Ecto neural progenitor cell (in vitro differentiated cells): ENCODE measurements at regions not wholly inside any gene's neighbourhood (a gene's known extent, or its start where the extent isn't known, plus 50 kb on each side); places are given as distances from the start of the nearest gene placed in this dataset.
A peak's percentile ranks its signal among the peaks of the same experiment; 100 is the strongest.
"Not testable (repeated sequence)": the region's sequence is repeated elsewhere in the genome, so short reads cannot be mapped to it uniquely, and the experiment has no call there.

Source experiments
- DNase-seq: peaks from one replicate; pipeline ENCODE4 v3.0.0-alpha.2; 2018; ENCODE audit warnings: low spot score

DNA sequence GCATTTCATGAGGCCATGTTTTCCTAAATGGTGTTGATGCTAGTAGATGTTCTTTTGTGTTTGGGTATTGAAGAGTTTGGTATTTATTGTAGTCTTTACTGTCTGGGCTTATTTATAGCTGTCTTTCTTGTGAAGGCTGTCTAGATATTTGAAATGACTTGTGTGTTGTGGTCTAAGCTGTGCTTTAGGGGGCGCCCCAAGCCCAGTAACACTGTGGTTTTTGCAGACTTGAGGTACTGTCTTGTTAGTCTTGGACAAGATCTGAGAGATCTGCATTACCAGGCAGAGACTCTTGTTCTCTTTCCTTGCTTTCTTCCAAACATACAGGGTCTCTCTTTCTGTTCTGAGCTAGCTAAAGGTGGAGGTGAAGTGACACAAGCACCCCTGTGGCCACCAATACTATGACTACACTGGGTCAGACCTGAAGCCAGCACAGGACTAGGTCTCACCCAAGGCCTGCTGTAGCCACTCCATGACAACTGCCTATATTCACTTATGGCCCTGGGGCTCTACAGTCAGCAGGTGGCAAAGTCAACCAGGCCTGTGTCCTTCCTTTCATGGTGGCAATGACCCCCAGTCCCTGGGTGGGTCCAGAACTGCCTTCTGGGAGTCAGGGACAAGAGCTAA lies 152.1 kb upstream of the TBC1D5 start:
- DNase-seq, result peak; percentile 72

DNA sequence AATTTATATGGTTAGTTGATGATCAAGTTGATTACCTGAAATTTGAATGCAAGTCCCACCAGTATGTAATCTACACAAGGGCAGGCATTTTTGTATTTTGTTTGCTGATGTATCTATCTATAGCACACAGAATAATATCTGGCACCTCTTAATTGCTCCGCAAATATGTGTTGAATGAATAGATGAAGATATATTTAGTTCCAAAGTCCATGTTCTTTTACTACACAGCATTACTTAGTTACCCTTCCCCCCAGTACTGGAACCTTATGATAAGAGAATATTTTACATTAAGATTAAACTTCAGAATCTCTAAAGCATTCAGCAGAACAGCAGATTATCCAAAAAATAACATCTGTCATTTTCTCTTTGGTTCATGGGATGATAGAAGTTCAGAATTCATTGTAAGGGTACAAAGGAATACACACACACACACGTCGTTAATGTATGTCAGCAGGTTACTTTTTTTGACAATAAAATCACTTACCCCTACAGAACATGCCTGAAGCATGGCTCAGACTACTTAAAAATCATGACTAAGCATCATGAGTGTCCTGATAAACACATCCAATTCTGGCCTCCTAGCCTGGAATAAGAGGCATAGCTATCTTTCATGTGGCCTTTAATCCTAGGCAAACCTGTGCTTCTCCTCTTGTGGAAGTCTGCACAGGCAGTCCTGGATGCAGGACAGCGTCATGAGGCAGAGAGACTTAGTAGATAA lies 148.9 kb upstream of the TBC1D5 start:
- no peak for DNase-seq

GRCh38 chr3:17885986-17886385 lies 143.6 kb upstream of the TBC1D5 start:
- DNase-seq, result no peak

GRCh38 chr3:17882981-17883380 lies 140.6 kb upstream of the TBC1D5 start:
- DNase-seq, result no peak

- DNase-seq, result no peak
Measured at GRCh38 chr3:17877299-17877698, 134.9 kb upstream of the TBC1D5 start.

GRCh38 chr3:17874636-17875035 lies 132.2 kb upstream of the TBC1D5 start:
- no peak for DNase-seq

DNA sequence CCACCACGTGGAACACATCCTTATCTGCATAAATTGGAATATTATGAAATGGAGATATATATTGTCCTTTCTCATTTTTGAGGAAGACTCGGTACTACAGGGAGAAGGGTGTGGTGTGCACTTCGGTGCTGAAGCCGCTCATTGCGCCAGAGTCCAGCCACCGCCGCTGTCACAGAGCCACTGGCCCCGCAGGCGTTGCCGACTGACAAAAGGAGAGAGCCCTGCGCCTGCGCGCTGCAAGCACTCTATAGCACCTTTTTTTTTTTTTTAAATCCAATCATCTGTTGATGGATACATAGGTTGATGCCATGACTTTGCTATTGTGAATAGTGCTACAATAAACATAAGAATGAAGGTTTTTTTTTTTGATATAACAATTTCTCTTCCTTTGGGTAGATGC lies 130.0 kb upstream of the TBC1D5 start:
- no peak for DNase-seq

DNA sequence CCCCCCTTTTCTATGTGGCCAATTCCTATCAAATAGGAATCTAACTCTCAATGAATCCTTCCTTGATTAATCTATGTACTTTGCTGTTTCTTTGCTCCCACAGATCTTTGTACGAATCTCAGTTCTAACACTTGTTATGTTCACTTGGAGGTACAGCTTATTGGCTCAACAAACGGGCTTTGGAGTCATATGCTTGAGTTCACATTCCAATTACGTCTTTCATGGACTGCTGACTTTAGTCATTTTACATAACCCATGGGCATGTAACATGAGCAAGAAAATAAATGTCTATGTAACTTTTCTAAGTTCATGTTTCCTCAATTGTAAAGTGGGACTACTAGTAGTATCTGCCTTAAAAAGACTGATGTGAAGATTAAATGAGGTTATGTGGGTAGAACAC lies 123.2 kb upstream of the TBC1D5 start:
- no peak for DNase-seq

DNA sequence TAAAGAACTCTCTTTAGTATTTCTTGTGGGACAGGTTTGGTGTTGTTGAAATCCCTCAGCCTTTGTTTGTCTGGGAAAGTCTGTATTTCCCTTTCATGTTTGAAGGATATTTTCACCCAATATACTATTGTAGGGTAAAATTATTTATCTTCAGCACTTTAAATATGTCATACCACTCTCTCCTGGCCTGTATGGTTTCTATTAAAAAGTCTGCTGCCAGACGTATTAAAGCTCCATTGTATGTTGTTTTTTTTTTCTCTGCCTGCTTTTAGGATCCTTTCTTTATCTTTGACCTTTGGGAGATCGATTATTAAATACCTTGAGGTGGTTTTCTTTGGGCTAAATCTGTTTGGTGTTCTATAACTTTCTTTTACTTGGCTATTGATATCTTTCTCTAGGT lies 119.0 kb upstream of the TBC1D5 start:
- no peak for DNase-seq

GRCh38 chr3:17860840-17861471 lies 118.5 kb upstream of the TBC1D5 start:
- DNase-seq, result not testable (repeated sequence)

DNA sequence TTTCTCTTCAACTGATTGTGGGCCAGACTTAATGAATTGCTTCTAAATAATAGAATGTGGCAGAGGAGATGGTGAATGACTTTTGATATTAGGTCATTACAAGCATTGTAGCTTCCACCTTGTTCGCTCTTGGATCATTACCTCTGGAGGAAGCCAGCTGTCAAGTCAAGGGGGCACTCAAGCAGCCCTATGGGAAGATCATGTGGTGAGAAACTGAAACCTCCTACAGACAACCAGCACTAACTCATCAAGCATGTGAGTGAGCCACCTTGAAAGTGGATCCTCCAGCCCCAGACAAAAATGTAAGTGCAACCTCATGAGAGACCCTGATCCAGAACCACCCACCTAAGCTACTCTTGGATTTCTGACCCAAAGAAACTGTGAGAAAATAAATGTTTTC lies 109.8 kb upstream of the TBC1D5 start:
- no peak for DNase-seq

DNA sequence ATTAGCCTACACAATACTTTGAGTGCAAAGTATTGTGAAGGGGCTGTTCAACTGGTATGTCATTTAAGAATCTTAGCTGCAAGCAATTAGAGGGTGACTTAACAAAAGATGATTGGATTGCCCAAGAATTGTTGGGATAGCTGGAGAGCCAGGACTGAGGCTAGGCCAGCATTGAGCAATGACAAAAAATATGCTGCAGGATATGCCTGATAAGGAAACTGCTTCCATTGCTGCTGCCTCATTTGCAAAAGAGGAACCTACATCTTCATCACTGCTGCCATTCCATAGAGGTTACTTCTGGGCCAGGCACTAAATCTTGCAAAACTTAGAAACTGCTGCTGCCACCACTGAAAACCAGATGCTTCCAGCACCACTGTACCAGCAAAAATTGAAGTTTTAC lies 108.0 kb upstream of the TBC1D5 start:
- no peak for DNase-seq

GRCh38 chr3:17848102-17848501 lies 105.7 kb upstream of the TBC1D5 start:
- no peak for DNase-seq

DNA sequence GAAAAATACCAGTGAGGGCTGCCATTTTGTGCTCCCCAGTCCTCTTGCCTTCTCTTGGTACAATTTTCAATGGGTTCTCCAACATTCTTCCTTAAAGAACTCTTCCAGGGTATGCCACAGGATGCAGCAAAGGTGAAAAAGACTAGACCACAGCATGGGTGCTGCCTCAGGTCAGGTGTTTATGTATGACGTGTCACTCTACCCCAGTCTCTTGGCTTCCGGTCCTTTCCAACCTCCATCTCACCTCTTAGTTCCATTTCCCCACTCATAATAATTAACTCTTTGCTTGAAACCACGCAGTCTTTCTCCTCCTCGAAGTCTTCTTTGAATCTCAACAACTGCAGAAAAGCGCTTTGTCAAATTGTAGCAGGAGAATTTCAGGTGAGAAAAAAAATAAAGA lies 104.7 kb upstream of the TBC1D5 start:
- no peak for DNase-seq

DNA sequence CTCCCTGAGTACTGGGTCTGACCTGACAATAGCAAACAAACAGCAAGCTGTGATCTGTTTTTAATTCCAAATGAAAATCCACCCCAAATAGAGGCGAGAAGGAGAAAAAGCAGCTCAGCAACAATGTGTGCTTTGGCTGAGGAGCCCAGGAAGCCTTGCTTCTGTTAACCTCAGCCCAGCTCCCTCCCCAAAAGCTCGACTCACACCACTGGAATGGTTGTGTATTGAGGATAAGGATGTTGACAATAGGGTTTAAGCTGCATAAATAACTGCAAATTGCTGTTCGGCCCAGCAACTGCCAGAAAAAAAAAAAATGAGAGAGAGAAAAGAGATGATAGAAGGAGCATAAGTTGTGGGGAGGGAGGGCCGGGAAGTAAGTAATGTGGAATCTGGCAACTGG lies 104.0 kb upstream of the TBC1D5 start:
- DNase-seq, result no peak

DNA sequence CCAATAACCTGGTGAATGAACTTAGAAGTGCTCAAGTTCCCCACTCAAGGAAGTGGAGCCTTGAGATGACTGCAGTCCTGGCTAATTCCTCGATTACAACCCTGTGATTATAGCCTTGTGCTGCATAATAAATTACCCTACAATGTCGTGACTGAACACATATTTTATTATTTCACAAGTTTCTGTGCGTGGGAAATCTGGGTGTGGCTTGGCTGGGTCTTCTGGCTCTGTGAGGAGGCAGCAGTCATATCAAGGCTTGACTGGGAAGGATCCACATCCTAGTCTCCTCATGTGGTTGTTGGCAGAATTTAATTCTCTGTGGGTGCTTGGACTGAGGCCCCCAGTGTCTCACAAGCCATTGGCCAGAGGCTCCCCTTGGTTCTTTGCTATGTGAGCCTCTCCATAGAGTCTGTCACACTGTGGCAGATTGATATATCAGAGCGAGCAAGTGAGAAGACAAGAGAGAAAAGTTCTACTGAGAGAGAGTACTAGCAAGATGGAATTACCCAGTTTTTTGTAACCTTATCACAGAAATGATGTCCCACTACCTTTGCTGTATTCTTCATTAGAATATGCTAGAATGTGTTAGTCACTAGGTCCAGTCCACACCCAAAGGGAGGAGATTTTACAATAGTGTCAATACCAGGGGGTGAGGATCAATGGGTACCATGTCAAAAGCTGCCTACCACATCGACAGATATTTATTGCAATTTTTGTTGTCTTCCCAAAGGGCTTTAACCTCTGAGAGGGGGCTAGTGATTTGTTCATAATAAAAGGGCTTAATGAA lies 102.8 kb upstream of the TBC1D5 start:
- DNase-seq, result no peak

GRCh38 chr3:17844236-17844635 lies 101.8 kb upstream of the TBC1D5 start:
- DNase-seq, result no peak

DNA sequence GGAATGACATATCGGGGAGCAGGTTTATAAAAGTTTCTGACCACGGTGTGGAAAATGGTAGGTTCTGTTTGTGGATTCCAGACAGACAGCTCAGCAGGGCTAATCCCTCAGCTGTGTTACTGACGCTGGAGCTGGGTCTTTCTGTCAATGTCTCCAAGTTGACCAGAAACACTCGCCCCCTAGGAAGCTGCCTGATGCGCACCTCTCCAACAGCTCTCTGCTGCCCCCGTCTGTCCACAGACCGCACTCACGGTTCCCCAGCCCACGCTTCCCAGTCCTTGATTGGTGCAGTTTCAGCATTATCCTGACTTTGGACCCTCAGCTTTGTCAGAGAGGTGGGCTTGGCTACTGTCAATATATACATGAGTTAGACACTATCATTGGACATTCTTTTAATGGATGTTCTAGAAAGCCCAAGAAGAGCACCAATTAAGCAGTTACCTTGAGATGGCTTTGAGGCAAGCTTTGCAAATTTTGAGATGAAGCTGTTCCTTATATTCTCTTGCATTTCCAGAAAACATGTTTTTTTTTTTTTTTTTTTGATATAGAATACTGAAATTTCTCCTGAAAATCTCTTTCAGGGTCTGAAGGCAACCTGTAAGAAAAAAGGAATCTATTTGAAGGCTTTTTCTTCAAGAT lies 98.9 kb upstream of the TBC1D5 start:
- peak; percentile 92 for DNase-seq

DNA sequence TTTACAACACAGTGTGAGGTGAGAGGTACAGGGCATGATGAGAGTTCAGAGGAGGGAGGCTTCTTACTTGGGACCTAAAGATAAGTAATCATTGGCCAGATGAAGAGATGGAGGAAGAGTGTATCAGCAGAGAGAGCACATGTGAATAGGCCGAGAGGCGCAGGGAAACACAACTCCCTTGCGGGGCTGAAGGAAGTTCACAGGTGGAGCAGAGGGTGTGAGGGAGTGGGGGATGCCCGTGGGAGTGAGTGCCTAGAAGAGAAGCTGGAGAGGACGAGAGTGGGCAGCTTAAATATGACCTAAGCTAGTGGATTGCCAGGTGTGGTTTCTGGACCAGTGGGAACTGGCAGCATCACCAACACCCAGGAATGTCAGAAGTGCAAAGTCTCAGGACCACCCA lies 98.2 kb upstream of the TBC1D5 start:
- no peak for DNase-seq

DNA sequence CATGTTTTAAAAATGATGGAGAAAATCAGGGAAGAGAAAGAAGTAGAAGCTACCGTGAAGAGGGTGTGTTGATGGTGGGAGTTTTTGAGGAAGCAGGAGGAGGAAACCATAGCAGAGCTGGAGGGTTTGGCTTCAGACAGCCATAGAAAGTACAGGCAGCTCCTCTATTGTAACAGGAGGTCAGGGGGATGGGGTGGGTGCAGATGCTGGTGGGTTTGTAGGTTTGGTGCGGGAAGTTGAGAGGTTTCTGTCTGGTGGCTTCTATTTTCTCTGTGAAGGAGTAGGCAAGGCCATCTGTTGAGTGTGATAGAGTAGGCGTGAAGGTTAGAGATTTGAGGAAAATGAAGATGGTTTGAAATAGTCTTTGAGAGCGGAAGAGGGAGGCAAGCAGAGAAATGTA lies 97.7 kb upstream of the TBC1D5 start:
- DNase-seq, result no peak

- DNase-seq, result no peak
Measured at GRCh38 chr3:17836919-17837318, 94.5 kb upstream of the TBC1D5 start.

DNA sequence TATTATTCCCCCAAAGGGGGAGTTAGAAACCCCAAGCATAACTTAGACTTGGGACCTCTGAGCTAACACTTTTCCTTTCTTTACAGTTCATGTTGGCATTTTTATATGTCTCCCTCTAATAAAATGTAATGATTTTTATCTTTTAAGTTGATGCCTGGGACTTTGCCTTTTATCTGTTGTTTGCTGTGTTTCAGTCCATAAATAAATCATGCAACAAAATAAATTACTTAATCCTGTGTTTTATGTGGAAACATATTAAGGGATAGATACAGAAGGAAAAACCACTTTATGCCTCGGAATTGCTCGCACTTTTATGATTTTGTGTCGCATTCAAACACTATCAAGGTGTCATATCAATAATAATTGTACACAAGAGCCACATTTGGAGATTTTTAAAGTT lies 93.7 kb upstream of the TBC1D5 start:
- no peak for DNase-seq
